ENCODE measurements at regions not wholly inside any gene's neighbourhood (a gene's known extent, or its start where the extent isn't known, plus 50 kb on each side); places are given as distances from the start of the nearest gene placed in this dataset.

DNA sequence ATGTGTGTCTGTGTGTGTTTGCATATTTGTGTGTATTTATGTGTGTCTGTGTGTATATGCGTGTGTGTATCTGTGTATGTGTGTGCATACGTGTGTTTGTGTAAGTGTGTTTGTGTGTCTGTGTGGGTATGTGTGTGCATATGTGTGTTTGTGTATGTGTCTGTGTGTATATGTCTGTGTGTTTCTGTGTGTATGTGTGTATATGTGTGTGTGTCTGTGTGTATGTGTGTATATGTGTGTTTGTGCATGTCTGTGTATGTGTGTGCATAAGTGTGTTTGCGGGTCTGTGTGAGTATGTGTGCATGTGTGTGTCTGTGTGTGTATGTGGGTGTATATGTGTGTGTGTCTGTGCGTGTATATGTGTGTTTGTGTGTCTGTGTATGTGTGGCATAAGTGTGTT lies 1030.5 kb upstream of the TMEM132C start:
- Mint-ChIP-seq H3K36me3 (ENCODE audit: insufficient read depth, unreplicated experiment) (no peaks in the 10 kb centered on the region), H3K27me3 (ENCODE audit: unreplicated experiment) (no peaks in the 10 kb centered on the region), H3K4me3 (ENCODE audit: low read depth, unreplicated experiment) (no peak overlapping the region), H3K27ac (ENCODE audit: unreplicated experiment) (no peak overlapping the region), H3K4me1 (ENCODE audit: low read depth, unreplicated experiment) (no peaks in the 10 kb centered on the region), H3K9me3 (ENCODE audit: low read depth, unreplicated experiment) (peaks cover 5% of the 10 kb centered on the region)
- no peak for DNase-seq
- intact Hi-C loops (cut with micrococcal nuclease; ENCODE audit: unreplicated experiment) = no loop called here
- no TSS peak for BruUV-seq (replicated peaks)
- TF ChIP-seq, protein P1, sequence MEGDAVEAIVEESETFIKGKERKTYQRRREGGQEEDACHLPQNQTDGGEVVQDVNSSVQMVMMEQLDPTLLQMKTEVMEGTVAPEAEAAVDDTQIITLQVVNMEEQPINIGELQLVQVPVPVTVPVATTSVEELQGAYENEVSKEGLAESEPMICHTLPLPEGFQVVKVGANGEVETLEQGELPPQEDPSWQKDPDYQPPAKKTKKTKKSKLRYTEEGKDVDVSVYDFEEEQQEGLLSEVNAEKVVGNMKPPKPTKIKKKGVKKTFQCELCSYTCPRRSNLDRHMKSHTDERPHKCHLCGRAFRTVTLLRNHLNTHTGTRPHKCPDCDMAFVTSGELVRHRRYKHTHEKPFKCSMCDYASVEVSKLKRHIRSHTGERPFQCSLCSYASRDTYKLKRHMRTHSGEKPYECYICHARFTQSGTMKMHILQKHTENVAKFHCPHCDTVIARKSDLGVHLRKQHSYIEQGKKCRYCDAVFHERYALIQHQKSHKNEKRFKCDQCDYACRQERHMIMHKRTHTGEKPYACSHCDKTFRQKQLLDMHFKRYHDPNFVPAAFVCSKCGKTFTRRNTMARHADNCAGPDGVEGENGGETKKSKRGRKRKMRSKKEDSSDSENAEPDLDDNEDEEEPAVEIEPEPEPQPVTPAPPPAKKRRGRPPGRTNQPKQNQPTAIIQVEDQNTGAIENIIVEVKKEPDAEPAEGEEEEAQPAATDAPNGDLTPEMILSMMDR (IDR thresholded peaks at IDR 0.05; ENCODE audit: unreplicated experiment) = no peak
- CTCF ChIA-PET = no interaction called here

DNA sequence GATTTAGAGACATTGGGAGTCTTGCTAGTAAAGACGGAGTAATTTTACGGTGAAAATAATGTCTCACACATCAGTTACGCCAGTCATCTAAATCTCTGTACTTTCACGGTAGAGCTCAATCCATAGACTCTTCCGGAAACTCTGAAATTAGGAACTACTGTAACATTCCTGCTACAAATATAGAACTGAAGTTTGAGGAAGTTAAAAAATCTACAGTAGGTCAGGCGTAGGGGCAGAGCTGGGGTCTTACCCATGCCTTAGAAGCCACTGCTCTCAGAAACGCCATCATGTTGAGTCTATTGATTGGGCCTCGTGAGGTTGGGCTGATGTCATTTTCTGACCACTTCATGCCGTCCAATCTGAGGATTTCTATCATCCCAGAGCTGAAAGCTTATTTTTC lies 1029.8 kb upstream of the TMEM132C start:
- Mint-ChIP-seq H3K36me3 (ENCODE audit: insufficient read depth, unreplicated experiment) (no peaks in the 10 kb centered on the region), H3K27me3 (ENCODE audit: unreplicated experiment) (no peaks in the 10 kb centered on the region), H3K4me1 (ENCODE audit: low read depth, unreplicated experiment) (no peaks in the 10 kb centered on the region), H3K9me3 (ENCODE audit: low read depth, unreplicated experiment) (peaks cover 5% of the 10 kb centered on the region), H3K27ac (ENCODE audit: unreplicated experiment) (no peak overlapping the region), H3K4me3 (ENCODE audit: low read depth, unreplicated experiment) (no peak overlapping the region)
- DNase-seq = no peak
- CTCF ChIA-PET = no interaction called here
- TF ChIP-seq, protein P1 (IDR thresholded peaks at IDR 0.05; ENCODE audit: unreplicated experiment) = no peak
- BruUV-seq (replicated peaks) = no TSS peak
- intact Hi-C loops (cut with micrococcal nuclease; ENCODE audit: unreplicated experiment) = no loop called here

DNA sequence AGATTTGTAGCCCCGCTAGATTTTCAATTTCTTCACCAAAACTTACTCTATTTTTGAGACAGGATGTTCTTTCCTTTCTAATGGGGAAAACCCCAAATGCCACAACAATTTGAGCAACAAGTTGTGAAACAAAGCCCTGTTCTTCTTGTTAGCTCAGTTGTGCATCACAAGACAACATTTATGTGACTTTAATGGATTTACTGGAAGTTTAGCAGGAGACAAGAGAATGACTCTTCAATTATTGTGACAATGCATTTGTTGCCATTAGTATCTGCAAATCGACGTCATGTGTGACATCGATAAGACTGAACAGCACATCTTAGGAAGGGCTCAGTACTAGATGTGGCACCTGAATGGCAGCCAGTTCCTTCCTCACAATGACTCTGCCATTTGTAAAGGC lies 1028.9 kb upstream of the TMEM132C start:
- no peak for DNase-seq
- Mint-ChIP-seq H3K9me3 (ENCODE audit: low read depth, unreplicated experiment) (peaks cover 9% of the 10 kb centered on the region), H3K27ac (ENCODE audit: unreplicated experiment) (no peak overlapping the region), H3K4me1 (ENCODE audit: low read depth, unreplicated experiment) (no peaks in the 10 kb centered on the region), H3K4me3 (ENCODE audit: low read depth, unreplicated experiment) (no peak overlapping the region), H3K27me3 (ENCODE audit: unreplicated experiment) (no peaks in the 10 kb centered on the region), H3K36me3 (ENCODE audit: insufficient read depth, unreplicated experiment) (no peaks in the 10 kb centered on the region)
- CTCF ChIA-PET = no interaction called here
- TF ChIP-seq, protein P1 (IDR thresholded peaks at IDR 0.05; ENCODE audit: unreplicated experiment) = no peak
- intact Hi-C loops (cut with micrococcal nuclease; ENCODE audit: unreplicated experiment) = no loop called here
- no TSS peak for BruUV-seq (replicated peaks)

DNA sequence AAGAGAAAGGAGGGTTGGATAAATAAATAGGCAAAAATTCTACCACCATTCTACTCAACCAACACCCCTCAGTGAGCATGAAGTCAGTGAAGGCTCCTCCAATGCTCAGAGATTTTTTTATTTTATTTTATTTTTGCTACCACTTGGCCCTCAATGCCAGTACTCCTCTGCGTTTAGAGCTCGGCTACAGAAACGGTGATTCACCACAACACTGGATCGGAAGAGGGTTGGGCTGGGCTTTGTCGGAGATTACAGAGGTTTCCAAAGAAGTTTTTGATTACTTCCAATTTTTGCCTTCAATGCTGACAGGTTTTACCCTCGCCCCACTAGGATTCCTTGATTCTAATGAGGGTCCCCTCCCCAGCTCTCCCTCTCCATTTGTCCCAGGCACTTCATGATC lies 1027.2 kb upstream of the TMEM132C start:
- H3K4me3 Mint-ChIP-seq (ENCODE audit: low read depth, unreplicated experiment) = no peak overlapping the region
- H3K27ac Mint-ChIP-seq (ENCODE audit: unreplicated experiment) = no peak overlapping the region
- intact Hi-C loops (cut with micrococcal nuclease; ENCODE audit: unreplicated experiment) = no loop called here
- CTCF ChIA-PET = no interaction called here
- no peaks in the 10 kb centered on the region for H3K27me3 Mint-ChIP-seq (ENCODE audit: unreplicated experiment)
- DNase-seq = no peak
- no TSS peak for BruUV-seq (replicated peaks)
- TF ChIP-seq, protein P1 (IDR thresholded peaks at IDR 0.05; ENCODE audit: unreplicated experiment) = no peak
- H3K4me1 Mint-ChIP-seq (ENCODE audit: low read depth, unreplicated experiment) = no peaks in the 10 kb centered on the region
- H3K9me3 Mint-ChIP-seq (ENCODE audit: low read depth, unreplicated experiment) = peaks cover 11% of the 10 kb centered on the region
- H3K36me3 Mint-ChIP-seq (ENCODE audit: insufficient read depth, unreplicated experiment) = no peaks in the 10 kb centered on the region
